HG03039 (cell line): ENCODE measurements at regions not wholly inside any gene's neighbourhood (a gene's known extent, or its start where the extent isn't known, plus 50 kb on each side); places are given as distances from the start of the nearest gene placed in this dataset.
"Not testable (repeated sequence)": the region's sequence is repeated elsewhere in the genome, so short reads cannot be mapped to it uniquely, and the experiment has no call there.

Experiments used
- ATAC-seq: cut with Tn5 transposase; IDR thresholded peaks from one replicate; pipeline ENCODE4 v1.9.1; 2021; ENCODE audit warnings: mild to moderate bottlenecking, moderate library complexity; ENCODE audit not compliant: unreplicated experiment

DNA sequence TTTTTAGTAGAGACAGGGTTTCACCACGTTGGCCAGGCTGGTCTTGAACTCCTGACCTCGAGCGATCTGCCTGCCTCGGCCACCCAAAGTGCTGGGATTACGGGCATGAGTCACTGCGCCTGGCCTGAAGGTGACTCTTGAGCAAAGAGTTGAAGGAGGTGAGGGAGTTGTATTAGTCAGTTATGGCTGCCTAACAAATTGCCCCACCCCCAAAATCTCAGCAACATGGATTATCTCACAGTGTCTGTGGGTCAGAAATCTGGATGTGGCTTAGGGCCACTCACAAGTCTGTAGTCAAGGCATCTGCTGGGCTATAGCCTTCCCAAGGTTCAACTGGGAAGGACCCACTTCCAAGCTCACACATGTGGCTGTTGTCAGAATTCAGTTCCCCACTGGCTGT, 52.8 kb upstream of the ADGRE5 start:
- ATAC-seq, result no peak

DNA sequence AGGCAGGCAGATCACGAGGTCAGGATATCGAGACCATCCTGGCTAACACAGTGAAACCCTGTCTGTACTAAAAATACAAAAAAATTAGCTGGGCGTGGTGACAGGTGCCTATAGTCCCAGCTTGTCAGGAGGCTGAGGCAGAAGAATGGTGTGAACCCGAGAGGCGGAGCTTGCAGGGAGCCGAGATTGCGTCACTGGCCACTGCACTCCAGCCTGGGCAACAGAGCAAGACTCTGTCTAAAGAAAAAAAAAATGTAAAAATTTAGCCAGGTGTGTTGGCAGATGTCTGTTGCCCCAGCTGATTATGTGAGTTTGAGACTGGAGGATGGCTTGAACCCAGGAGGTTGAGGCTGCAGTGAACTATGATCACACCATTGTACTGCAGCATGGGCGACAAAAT, 54.2 kb upstream of the ADGRE5 start:
- not testable (repeated sequence) for ATAC-seq

DNA sequence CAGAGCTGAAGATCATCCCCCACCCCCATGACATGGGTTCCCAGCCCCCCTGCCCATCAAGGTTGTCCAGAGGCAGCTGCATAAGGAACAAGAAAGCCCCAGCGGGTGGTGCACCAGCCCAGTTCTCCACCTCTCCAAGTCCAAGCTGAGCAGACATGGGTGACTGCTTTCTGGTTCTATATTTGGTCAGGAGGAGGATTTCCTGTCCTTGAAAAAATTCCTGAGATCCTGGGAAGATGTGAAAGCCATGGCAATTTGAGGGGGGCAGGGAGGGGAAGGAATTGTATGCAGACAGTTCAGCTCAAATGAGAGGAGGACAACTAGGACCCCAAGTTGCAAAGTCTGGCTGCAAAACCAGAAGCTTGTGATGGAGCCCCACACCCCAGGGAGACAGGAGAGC, 55.4 kb upstream of the ADGRE5 start:
- ATAC-seq, result no peak

DNA sequence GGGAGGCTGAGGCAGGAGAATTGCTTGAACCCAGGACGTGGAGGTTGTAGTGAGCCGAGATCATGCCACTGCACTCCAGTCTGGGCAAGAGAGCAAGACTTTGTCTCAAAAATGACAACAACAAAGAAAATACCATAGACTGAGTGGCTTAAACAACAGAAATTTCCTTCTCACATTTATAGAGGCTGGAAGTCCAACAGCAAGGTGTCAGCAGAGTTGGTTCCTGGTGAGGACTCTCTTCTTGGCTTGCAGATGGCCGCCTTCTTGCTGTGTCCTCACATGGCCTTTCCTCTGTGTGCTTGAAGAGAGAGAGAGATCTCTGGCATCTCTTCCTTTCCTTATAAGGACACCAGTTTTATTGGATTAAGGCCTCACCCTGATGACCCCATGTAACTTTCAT, 56.1 kb upstream of the ADGRE5 start:
- ATAC-seq, result no peak

DNA sequence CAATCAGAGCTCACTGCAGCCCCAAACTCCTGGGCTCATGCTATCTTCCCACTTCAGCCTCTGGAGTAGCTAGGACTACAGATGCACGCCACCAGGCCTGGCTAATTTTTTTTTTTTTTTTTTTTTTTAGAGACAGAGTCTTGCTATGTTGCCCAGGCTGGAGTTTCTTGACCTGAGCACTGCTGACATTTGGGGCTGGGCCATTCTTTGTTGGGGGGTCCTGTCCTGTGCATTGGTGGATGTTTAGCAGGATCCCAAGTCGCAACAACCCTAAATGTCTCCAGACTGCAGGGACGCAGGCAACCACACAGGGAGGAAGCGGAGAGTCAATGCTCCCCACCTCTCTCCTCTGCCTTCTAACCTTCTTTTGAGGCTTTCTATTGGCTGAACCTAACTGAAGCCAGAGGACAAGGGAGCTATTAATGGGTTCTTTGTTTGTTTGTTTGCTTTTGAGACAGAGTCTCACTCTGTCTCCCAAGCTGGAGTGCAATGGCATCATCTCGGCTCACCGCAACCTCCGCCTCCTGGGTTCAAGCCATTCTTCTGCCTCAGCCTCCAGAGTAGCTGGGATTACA, 58.3 kb upstream of the ADGRE5 start:
- no peak for ATAC-seq

DNA sequence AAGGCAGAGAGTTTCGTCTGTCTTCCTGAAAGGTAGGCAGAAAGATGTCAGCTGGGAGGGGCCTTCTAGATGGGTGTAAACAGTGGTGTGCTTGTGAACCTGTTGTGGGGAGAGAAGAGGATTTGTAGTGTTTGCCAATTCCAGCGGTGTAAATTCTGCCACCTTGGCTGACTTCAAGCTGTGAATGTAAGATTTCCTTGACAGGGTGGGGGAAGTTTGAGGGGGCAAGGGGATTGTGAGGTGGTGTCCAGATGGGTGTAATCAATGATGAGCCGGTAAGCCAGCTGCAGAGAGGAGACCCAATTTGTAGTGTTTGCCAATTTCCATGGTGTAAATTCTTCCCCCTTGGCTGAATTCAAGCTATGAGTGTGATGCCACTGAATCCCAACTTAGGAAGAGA, 61.0 kb upstream of the ADGRE5 start:
- ATAC-seq, result no peak

DNA sequence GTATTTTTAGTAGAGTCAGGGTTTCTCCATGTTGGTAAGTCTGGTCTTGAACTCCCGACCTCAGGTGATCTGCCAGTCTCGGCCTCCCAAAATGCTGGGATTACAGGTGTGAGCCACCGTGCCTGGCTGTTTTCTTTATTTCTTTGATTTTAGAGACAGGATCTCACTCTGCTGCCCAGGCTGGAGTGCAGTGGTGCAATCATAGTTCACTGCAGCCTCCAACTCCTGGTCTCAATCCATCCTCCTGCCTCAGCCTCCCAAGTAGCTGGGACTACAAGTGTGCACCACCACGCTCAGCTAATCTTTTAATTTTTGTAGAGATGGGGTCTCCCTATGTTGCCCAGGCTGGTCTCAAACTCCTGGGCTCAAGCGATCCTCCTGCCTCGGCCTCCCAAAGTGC, 61.5 kb upstream of the ADGRE5 start:
- not testable (repeated sequence) for ATAC-seq

DNA sequence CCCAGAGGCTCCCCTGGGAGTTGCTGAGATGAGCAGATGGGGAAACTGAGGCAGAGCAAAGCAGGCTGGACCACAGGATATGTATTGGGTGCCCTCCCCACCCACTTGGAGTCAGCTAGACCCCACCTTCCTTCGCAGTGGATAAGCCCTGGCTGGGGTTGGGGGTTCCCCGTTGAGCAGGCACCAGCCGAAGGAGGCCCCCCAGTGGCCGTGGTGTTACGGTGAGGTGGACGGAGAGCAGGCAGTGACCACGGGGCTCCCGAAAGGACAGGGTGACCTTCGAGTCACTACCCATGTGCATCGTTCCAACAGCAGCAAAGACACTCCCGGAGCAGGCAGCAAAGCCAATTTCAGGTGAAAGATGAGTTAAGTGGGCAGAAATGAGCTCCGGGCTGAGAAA, 62.4 kb upstream of the ADGRE5 start:
- ATAC-seq, result no peak

DNA sequence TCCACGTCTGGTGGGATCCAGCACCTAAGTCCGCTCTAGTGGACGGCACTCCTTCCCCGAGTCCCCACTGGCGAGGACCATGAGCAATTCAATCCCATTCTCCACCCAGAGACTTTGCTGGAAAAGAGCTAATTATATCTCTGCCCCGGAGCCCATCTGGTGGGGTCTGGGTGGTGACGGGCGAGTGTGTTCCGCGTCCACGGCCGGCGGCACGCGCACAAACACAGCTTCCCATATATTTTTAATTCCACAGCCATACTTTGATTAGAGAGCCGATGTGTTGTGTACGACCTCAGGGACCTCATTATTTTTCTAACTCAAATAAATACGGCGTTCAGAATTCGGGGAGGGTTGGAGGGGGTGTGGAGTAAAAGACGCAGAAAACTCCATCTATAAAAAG, 64.1 kb upstream of the ADGRE5 start:
- no peak for ATAC-seq

DNA sequence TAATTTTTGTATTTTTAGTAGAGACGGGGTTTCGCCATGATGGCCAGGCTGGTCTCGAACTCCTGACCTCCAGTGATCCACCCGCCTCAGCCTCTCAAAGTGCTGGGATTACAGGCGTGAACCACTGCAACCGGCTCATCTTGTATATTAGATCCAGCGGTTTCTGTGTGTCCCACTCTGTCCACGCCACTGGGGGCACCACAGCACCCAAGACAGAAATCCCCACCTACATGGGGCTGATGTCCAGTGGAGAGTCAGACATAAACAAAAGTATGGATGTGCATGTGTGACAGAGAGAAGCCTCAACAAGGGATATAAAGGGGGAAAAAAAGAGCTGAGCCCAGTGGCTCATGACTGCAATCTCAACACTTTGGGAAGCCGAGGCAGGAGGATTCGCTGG, 65.8 kb upstream of the ADGRE5 start:
- no peak for ATAC-seq

DNA sequence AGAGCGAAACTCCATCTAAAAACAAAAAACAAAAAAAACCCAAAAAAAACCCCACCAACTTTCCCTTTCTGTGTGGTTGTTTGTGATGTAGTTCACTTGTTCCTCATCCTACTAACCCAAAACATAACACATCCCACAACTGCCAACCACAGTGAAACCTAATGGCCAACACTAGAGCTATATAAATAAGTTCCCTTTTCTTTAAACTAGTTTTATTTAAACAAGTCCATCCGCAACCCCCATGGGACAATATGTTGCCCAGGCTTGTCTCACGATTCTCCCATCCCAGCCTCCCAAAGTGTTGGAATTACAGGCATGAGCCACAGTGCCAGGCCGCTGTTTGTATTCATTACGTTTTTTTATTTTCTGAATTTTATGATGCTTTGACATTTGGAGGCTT, 71.2 kb upstream of the ADGRE5 start:
- no peak for ATAC-seq

DNA sequence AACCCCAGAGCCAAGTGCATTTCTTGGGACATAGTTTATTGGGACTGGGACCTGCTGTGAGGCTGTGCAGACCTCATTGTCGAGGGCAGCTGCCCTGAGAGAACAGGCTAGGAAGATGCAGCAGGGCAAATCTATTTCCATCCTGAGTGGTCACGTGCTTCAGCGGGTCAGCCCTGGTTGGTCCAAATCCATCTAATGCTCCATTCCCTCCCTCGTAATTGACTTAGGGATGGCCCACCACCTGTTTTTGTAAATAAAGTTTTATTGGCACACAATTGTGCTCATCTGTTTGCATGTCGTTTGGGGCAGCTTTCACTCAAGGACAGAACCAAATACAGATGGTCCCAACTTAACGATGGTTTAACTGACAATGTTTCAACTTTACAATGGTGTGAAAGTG, 75.5 kb upstream of the ADGRE5 start:
- no peak for ATAC-seq

DNA sequence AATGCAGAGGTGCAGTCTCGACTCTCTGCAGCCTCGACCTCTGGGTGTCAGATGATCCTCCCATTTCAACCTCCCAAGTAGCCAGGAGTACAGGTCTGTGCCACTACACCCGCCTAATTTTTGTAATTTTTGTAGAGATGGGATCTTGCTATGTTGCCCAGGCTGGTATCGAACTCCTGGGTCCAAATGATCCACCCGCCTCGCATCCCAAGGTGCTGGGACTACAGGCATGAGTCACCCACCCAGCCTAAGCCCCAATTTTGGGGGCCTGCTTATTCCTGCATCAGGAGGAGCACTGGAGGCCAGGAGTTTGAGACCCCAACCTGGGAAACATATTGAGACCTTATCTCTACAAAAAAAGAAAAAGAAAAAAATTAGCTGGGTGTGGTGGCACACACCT, 80.1 kb upstream of the ADGRE5 start:
- no peak for ATAC-seq

DNA sequence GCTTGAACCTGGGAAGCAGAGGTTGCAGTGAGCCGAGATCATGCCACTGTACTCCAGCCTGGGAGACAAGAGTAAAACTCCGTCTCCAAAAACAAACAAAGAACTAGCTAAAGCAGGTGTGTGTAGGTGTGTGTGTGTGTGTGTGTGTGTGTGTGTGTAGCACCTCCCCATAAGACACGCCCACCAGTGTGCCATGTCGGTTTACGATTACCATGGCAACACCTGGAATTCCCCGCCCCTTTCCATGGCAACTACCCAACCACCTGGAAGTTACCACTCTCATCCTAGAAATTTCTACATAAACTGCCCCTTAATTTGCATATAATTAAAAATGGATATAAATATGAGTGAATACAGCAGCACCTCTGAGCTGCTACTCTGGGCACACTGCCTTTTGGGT, 80.9 kb upstream of the ADGRE5 start:
- ATAC-seq, result no peak

DNA sequence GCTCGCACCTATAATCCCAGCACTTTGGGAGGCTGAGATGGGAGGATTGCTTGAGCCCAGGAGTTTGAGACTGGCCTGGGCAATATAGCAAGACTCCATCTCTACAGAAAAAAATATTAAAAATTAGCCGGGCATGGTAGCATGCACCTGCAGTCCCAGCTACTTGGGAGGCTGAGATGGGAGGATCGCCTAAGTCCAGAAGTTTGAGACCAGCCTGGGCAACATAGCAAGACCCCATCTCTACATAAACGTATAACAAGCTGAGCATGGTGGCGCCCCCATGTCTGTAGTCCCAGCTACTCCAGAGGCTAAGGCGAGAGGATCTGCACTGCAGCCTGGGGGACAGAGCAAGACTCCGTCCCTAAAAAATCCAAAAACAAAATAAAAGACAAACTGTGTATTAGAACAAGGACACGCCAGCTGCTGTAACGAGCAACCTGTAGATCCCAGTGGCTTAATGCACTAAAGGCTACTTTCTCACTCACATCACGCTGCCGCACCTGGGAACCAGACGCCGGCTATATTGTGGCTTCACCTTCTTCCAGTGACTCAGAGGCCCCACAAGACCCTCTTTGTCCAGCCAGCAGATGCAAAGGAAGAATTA, 81.9 kb upstream of the ADGRE5 start:
- ATAC-seq, result not testable (repeated sequence)

DNA sequence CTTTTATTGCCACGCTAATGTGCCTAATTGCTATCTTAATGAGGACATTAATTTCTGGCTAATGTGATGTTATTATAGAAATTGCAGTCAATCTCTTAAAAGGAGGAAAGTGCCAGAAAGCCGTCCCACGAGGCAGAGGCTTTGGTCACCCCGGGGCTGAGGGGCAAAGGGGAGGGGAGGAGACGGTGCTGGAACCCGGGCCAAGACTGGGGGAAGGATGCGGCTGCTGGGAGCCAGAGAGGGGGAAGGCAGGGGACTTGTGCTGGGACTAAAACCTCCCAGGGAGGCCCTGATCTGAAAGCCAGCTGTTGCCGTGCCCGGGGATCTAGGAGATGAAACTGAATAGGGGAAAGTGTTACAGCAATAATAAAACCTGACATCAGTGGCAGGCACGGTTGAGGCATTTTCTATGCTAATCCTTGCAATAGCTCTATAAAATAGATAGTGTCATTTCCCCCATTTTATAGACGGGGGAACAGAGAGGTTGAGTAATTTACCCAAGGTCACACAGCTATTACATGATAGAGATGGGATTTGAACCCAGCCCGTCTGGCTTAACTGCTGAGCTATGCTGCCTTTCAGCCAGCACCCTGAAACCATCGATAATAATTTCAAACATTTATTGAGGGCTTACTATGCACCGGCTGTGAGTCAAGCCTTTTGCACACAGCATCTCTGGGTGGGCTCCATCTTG, 83.2 kb upstream of the ADGRE5 start:
- not testable (repeated sequence) for ATAC-seq

DNA sequence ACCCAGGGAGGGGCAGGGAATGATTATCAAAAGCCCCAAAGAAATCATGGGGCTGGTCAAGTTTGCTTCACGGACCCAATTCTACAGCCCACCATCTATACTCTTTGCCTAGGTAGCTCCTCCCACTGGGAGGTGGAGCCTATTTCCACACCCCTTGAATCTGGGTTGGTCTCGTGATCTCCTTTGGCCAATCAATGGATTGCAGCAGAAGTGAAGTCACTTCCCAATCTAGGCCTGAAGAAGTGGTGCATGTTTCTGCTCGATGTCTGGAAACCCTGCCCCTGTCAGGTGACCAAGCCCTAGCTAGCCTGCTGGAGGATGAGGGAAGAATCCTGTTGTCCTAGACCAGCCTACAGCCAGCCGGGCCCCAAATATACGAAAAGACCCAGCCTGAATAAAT, 86.3 kb upstream of the ADGRE5 start:
- ATAC-seq, result not testable (repeated sequence)

DNA sequence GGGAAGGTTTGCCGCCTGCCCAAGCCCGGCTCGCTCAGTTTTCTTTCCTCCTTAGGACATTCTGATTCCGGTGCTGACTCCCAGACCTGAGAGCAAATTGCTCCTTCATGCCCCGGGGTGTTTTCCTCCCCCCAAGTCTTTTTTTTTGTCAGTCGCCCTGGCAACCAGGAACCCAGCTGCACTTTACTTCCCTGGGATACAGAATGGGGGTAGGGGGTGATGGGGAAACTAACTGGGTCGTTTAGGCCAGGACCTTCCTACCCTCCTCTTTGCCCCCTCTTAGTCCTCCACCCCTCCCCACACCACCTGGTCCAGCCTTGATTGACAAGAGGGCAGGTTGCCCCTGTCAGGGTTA, 87.5 kb upstream of the ADGRE5 start:
- ATAC-seq, result not testable (repeated sequence)

DNA sequence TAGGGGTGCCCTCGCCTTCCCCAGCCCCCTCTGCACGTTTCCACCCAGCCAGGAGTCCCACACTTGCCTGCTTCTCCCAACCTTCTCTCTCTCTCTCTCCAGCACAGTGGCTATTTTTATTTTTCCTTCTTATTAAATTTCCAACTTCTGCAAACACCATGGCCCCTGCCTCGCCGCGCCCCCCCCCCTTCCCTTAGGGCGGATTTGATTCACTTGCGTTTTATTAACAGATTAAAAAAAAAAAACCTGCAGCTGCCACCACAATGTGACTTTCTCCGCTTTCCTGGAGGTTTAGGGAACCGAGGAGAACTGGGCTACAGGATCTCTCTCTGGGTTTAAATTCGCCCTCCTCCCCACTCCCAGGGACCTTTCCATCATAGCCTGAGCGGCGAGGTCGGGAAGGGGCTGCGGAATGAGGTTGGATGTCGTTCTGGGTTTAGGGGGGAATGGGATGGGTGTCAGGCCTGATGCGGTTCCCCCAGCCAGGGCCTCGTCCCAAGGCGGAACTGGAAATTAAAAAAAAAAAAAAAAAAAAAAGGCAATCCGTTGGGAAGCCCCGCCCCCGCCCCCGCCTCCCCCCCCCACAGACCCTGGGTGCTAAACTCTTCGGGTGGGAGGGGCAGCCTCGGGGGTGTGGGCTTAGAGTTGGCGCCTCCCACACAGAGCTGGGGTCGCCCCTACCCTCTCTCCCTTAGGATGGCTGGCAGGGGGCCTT, 87.3 kb upstream of the ADGRL1 start:
- ATAC-seq, result not testable (repeated sequence)

DNA sequence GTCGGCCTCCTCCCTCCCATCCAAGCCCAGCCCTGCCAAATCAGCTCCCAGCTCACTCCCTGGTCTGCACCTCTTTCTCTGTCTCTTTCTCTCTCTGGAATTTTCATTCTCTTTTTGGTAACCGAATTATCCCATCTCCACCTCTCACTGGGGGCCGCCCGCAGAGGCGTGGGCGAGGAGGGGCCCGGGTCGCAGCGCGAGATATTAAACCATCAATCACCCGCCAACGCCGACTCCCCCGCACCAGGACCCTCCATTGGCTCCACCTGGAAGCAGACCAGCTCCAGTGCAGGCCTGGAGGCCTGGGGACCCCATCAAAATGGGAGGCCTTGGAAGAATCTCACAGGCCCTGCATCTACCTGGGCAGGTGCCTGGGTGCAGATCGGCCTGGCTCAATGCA, 83.8 kb upstream of the ADGRL1 start:
- not testable (repeated sequence) for ATAC-seq

DNA sequence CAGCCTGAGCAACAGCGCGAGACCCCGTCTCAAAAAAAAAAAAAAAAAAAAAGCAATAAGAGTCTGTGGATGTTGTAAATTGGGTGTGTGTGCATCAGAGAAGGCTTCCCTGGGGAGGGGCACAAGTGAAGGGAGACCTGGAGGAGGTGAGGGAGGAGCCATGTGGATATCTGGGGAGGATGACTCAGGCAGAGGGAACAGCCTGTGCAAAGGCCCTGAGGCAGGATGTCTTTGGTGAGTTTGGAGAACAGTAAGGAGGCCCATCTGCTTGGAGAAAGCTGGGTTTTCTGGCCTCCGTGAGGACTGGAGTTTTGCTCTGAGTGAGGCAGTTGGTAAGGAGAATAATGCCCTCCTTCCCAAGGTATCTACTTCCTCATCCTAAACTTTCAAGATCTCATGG, 81.9 kb upstream of the ADGRL1 start:
- ATAC-seq, result not testable (repeated sequence)

DNA sequence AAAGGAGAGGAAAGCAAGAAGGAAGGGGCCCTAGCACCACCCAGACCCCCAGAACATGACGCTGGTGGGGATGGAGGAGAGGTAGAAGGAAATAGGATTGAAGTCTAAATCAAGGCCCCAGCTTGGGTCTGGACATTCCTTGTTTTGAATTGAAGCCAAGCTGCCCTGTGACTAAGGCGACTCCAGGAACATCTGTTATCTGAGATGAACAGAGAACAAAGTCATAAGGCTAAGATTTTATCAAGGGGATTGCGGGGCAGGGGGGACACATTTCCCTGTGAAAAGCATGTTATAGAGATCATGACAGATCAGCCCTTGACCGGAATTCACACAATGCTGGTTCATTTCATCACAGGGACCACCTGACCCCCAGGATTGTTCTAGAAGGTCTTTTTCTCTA, 80.6 kb upstream of the ADGRL1 start:
- ATAC-seq, result not testable (repeated sequence)
